ENCODE measurements at regions not wholly inside any gene's neighbourhood (a gene's known extent, or its start where the extent isn't known, plus 50 kb on each side); places are given as distances from the start of the nearest gene placed in this dataset.

GRCh38 chr14:65238456-65238855 lies 136.1 kb upstream of the MAX start (continued):
- TF ChIP-seq KDM3A (CRISPR knock-in tag; IDR thresholded peaks at IDR 0.05; ENCODE audit: low read depth) (no peak), NCOA2 (CRISPR knock-in tag; IDR thresholded peaks at IDR 0.05) (peak; percentile 81), ZNF280D (CRISPR knock-in tag; IDR thresholded peaks at IDR 0.05) (no peak), RBFOX2 (IDR thresholded peaks at IDR 0.05; ENCODE audit: low read depth, low read length) (no peak), SP1 (IDR thresholded peaks at IDR 0.05) (no peak), SP1 (CRISPR knock-in tag; IDR thresholded peaks at IDR 0.05) (0 out of 2 replicates have a peak, but pooled peaks have one; percentile 27), ZBTB25 (CRISPR knock-in tag; IDR thresholded peaks at IDR 0.05) (no peak), EED (CRISPR knock-in tag; IDR thresholded peaks at IDR 0.05) (no peak), GPN1 (CRISPR knock-in tag; IDR thresholded peaks at IDR 0.05; ENCODE audit: borderline replicate concordance) (no peak), GFI1 (CRISPR knock-in tag; IDR thresholded peaks at IDR 0.05; ENCODE audit: borderline replicate concordance) (no peak), SKI (IDR thresholded peaks at IDR 0.05; ENCODE audit: partially characterized antibody) (peak; percentile 61), MLLT10 (CRISPR knock-in tag; IDR thresholded peaks at IDR 0.05) (no peak), RFX5 (IDR thresholded peaks at IDR 0.05; ENCODE audit: low read depth, low read length) (no peak), ZBTB2 (CRISPR knock-in tag; IDR thresholded peaks at IDR 0.05; ENCODE audit: low read depth) (no peak), ZNF784 (CRISPR knock-in tag; IDR thresholded peaks at IDR 0.05; ENCODE audit: borderline replicate concordance) (no peak), TEAD3 (CRISPR knock-in tag; optimal IDR thresholded peaks at IDR 0.05; ENCODE audit: borderline replicate concordance) (peak; percentile 90), NFE2 (CRISPR knock-in tag; IDR thresholded peaks at IDR 0.05) (no peak), RAD51 (IDR thresholded peaks at IDR 0.05; ENCODE audit: borderline replicate concordance) (no peak), U2AF2 (IDR thresholded peaks at IDR 0.05; ENCODE audit: low read depth, low read length) (no peak), NR2F6 (IDR thresholded peaks at IDR 0.05) (peak; percentile 88), NR2F6 (CRISPR knock-in tag; IDR thresholded peaks at IDR 0.05) (peak; percentile 92), GABPA (IDR thresholded peaks at IDR 0.05; ENCODE audit: low read depth, low read length) (no peak), GABPA (CRISPR knock-in tag; IDR thresholded peaks at IDR 0.05; ENCODE audit: low read depth) (no peak), ZNF589 (CRISPR knock-in tag; conservative IDR thresholded peaks at IDR 0.05) (no peak), SOX6 (IDR thresholded peaks at IDR 0.05) (no peak), SOX6 (CRISPR knock-in tag; IDR thresholded peaks at IDR 0.05) (peak; percentile 78; the same call in 1 of the 2 replicates), TCF7 (IDR thresholded peaks at IDR 0.05; ENCODE audit: low read depth) (no peak)
